GM18520 (cell line): ENCODE measurements at regions not wholly inside any gene's neighbourhood (a gene's known extent, or its start where the extent isn't known, plus 50 kb on each side); places are given as distances from the start of the nearest gene placed in this dataset.

ENCODE experiments used
- ATAC-seq: cut with Tn5 transposase; IDR thresholded peaks from one replicate; pipeline ENCODE4 v1.9.1; 2021; ENCODE audit not compliant: unreplicated experiment

DNA sequence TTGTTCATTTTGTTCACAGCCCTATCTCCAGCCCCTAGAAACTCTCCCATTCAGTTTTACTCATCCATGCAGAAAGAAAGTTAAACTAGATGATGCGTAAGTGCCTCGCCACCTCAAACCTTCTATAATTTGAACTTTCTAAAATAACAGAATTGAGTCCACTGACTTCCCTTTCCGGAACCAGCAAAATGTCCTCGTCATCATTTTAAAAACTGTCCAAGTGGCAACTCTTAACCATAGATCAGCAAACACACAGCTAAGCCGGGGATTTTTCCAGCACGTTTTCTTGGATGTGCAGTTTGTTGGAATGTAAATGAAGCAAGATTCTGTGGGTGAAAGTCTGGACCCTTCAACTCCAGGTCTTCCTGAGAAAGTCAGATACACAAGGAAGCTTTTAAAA lies 369.7 kb upstream of the ERCC4 start:
- ATAC-seq: no peak

DNA sequence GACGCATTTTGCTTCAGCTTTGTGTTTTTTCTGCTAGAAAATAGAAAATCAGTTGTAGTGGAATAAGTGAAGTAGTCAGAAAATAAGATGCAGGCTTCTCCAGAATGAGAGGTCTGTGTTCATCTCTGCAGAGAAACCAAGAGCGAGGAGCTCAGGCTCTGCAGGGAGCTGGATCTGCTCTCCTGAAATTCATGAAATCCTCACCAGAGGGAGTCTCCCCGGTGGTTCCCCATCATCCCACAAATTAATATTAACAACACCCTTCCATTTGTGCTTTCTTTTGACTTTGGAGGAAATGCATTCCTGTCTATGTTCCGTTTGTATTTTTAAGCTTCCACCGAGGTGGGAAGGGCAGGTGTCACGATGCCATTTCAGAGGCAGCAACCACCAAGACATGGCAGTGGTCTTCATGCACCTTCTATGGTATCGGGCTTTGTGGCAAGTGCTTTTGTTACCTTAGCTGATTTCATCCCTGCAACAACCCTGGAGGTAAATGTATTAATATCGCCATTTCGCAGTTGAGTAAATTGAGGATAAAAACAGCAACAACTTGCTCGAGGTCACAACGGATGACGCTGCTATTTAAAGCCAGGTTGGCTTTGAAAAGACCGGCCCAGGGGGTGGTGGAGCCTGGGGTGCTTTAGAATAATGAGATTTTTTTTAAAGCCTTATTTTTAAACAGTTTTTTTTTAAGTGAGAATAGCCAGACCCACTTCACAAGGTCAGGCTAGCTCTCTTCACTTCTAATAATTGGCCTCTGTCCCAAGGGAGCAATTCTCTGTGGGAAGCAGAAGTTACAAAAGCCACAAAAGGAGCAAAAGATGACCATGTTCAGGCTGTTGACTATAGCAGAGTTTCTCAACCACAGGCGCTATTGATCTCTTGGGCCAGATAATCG lies 367.6 kb upstream of the ERCC4 start:
- ATAC-seq: no peak

DNA sequence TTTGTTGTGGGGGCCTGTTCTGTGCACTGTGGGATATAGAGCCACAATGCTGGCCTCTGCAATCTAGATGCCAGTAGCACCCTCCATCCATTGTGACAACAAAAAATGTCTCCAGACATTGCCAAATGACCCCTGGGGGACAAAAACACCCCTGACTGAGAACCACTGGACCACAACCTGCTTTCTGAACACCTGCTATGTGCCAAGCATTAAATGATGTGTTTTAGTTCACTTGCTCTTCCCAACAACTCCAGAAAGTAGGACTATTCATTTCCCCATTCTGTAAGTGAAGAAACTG lies 367.0 kb upstream of the ERCC4 start:
- ATAC-seq: no peak

DNA sequence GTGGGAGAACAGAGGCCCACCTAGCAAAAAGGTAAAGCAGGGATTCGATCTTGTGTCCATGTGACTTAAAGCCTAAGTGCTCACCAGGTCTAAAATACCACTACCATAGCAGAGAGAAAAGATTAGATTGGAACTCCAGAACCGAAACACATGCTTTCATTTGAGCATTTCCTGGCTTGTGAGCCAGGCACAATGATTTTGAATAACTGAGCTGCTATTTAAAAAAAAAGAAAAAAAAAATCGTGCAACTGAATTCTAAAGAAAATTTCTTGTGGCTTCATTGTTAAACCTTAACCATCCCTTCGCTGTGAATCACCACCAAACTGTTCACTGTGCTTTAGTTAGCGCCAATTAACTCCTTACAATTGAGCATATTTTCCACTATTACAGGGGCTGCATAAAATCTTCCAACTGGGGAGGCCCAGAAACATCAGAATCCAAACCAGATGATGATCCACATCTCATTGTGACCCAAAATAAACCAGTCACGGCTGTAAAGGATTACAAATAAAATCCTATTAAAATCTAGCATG lies 366.4 kb upstream of the ERCC4 start:
- no peak for ATAC-seq

DNA sequence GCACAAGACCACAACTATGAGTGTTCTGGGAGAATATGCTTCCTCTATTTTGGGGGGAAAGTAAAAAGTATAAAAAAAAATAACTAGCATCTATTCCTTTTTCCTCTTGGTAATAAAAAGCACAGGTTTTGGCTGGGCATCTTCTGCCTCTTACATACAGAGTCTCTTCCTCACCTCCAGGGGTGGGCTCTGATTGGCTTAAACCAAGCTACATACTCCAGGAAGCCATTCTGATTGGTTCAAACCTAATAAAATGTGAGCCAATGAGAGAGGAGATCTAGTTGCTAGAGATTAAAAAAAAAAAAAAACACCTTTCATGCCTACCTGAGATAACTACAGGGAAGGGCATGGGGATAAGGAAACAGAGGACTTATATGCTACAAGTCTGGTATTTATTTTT lies 365.9 kb upstream of the ERCC4 start:
- ATAC-seq: no peak

DNA sequence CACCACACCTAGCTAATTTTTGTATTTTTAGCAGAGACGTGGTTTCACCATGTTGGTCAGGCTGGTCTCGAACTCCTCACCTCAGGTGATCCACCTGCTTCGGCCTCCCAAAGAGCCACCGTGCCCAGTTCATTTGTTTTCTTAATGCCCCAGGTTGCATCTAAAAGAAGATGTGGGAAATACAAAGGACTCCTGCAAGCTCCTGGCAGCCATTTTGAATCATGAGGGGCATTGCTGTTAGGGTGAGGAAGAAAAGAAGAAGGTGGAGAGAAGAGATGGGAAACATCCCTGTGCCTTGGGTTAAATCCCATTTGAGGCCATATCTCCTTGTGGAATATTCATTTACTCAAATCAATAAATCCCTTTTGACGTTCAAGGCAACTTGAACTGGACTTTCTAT lies 365.3 kb upstream of the ERCC4 start:
- ATAC-seq: no peak

DNA sequence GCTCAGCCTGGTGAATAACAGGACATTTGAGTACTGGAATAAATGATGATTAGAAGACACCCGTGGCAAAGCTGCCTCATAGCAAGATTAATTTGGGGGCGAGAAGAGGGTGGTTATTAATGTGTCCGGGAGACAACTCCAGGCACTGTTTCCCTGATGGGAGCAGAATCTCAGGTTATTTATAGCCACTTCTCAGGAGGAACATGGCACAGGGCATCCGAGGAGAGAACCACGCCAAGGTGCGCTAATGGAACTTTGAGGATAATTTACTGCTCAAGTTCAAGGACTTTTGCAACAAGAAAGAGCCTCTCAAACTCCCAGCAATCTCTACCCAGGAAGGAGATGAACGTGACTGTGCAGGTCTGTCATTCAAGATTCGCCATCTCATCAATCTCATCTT lies 362.5 kb upstream of the ERCC4 start:
- ATAC-seq: no peak

DNA sequence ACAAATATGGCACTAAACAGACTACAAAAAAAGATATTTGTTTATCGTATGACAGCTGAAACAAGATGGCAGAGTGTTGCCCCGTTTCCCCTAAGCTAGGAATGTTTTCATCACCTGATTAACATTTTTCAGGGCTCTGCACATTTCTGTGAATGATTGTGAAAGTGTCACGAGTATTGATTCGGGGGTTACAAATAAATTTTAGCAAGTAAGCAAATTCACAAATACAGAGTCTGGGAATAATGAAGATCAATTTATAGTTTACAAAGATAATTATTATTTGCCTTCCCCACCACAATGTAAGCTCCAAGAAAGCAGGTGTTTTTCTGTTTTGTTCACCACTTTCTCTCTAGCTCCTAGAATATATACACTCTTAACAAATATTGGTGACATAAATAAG lies 361.2 kb upstream of the ERCC4 start:
- ATAC-seq: no peak

DNA sequence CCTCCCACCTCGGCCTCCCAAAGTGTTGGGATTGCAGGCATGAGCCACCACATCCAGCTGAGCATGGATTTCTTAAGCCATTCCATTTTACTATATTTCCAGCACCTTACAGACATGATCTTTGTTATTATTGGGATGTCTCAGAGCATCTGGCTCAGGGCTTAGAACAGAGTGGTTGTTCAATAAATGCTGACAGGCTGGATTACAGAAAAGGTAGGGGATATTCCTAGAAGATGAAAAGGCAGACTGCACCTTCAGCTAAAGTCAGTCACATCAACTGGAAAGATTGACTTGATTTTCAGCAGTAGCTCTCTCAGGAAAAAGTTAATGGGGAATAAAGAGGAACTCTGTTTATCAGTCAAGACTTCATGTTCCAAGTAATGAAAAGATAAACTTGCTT lies 360.3 kb upstream of the ERCC4 start:
- no peak for ATAC-seq

DNA sequence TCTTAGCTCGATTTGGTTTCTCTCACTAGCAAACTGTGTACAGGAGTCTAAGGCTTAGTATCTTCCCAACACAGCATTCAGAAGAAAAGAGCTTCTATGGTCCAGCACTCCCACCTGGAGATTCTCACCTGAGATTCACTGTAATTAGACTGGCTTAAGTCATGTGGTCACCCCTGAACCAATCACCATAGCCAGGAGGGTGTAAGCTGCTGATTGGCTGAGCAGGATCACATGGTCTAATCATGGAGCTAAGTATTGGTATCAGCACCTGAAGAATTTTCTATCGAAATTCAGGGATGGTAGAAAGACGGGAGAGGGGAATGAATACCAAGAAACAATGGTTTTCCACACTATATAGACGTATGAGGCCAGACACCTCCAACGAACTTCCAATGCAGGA lies 359.8 kb upstream of the ERCC4 start:
- ATAC-seq: no peak

DNA sequence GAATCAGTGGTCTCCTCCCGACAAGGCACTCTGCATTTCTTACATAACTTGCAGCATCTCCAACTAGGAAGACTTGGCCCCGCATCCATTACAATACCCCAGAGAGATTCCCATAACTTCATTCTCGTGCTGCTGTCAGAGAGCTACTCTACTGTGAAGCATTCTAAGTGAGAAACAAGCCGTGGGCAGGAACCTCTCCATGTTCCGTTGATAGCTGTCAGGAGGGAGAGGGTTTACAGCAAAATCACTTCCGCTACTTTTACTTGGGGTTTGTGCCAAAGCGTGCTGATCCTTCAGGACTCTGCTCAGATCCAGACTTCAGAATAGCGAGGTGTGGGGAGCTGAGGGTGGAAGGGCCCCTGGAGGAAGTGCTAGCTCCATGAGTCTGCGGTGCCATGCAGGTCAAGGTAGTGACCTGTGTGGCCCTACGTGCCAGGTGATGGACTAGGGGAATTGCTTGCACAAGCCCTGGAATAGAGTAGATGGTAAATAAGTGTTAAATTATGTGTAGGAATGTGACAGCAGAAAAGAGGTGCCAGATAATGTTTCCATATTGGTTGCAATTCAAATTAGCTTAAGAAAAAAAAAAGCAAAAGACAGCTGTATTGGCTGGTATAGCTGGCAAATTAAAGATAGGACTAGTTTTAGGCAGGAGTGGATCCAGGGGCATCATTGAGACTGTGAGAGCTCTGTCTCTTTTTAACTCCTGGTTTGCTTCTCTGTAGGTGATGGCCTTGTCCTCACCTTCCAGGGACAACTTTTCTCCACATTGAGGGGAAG lies 358.5 kb upstream of the ERCC4 start:
- ATAC-seq: no peak

DNA sequence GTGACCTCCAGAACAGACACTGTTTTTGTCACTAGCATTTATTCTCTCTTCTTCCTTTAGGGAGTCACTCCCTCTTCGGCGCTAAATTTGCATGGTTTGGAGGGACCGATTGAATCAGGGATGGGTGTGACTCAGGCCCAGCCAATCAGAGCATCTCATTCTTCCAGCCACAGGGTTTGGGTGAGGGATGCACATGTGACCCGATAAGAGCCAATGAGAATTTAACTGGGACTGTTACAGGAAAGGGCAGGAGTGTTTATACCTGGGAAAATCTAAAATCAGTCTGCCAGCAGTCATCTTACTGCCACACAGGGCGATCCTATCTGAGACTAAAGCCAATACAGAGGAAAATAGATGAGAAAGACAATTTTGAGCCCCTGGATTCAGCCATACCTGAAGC lies 351.2 kb upstream of the ERCC4 start:
- no peak for ATAC-seq

DNA sequence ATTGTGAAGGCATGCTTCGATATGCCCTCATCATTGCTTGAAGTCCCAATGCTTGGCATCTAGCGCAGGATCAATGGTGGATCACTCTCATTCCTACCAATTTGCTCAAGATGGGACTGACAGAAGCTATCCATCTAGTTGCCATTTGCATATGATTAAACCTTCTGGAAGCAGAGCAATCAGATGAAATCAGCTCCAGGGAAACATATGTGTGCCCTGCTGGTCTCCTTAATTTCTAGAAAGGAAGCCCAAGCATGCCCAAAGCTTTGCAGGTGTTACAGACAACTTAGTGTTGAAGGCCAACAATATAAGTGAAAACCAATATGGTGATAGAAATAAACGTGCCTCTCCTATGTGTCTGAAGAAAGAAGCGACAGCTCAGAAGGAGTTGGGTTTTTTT lies 350.0 kb upstream of the ERCC4 start:
- ATAC-seq: no peak

DNA sequence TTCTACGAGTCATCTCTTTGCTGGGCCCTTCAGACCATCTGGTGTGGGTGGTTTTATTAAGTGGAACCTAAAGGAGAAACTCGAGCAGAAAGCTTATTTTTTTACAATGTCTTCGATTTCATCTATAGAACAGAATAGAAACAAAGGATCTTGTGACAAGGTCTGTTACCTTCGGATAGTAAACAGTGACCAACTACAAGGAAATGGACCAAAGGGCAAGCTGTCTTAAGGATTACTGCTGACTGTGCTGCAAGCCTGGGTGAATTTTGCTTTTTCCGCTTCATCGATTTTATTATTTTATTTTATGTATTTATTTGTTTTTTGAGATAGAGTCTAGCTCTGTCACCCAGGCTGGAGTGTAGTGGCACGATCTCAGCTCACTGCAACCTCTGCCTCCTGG lies 348.9 kb upstream of the ERCC4 start:
- ATAC-seq: no peak

DNA sequence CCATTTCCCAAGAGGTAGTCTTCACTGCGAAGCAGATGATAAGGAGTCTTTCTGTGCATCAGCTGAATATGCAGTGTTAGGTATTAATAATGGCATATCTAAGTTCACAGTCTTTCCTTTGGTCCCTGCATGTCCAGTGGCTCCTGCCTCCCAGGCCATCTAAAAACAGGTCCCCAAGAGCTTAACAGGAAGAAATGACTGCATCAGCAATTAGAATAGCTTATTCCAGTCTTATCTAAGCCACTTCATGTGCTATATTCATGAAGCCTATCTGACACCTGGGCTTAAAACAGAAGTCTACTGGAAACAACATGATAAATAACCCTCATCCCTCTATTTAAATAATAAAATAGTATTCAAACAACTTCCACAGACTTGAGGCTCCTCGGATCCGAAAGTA lies 346.1 kb upstream of the ERCC4 start:
- no peak for ATAC-seq

DNA sequence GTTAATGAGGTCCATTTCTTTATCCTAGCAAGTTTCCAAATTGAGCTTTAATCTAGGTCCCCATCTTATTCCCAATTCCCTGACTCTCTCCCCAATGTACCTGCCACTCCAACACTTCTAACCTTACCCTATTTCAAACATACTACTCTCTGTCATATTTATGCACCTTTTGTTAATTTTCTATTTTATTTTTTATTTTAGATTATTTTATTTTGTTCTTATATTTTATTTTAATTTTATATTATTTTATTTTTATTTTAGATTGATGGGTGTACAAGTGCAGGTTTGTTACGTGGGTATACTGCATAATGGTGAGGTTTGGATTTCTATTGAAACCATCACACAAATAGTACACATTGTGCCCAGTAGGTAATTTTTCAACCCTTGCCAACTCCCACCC lies 333.9 kb upstream of the ERCC4 start:
- no peak for ATAC-seq

DNA sequence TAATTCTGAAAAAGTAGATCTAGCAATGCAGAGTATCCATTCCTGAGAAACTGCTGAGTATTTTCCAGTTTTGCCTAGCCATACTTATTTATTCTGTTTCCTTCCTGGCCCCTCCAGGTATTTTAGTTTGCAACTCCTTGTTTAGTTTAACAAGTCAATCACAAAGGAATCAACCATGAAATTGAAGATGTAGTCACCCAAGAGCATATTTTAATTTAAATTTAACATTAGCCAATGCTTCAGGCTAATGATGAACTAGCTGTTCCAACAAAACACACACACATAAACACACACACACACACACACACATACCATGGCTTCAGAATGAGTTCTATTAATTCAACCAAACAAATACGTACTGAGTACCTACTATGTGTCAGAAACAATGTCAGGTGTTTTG lies 332.8 kb upstream of the ERCC4 start:
- ATAC-seq: no peak

DNA sequence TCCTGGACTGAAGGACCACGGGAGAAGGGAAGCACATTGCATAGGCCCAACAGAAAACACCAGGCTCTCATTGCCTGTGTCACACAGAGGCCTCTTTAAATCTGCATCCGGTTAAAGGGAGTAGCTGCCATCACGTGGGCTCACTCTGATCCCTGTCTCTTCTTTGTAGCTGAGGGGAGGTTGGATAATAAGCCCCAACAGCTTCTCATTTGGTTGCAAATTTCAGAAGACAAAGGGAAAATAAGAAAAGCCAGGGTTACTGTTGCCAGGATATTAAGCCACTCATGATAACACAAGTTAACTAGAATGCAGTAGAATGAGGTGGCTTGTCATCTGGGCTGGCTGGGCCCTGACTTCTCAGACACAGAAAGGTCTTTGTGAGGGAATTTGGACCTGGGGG lies 325.1 kb upstream of the ERCC4 start:
- no peak for ATAC-seq

DNA sequence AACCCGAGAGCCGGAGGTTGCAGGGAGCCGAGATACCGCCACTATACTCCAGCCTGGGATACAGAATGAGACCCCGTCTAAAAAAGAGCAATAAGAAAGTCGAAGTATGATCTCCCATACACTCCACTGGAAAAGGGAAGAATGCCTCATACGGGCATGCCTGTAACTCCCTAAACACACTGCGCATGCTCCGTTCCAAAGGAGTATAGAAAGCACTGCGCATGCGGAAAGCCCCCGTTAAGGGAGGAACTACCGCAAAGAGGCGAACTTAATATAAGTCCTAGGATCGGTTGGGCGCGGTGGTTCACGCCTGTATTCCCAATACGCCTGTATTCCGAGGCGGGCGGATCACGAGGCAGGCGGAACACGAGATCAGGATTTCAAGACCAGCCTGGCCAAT lies 313.1 kb upstream of the ERCC4 start:
- ATAC-seq: no peak

DNA sequence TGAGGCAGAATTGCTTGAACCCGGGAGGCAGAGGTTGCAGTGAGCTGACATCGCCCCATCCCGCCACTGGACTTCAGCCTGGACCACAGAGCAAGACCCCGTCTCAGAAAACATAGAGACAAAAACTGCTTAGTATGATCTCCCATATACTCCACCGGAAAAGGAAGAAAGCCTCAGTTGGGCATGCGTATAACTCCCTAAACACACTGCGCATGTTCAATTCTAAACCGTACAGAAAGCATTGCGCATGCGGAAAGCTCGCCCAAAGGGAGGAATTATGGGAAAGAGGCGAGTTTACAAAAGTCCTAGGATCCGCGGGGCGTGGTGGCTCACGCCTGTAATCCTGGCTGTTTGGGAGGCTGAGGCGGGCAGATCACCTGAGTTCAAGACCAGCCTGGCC lies 312.7 kb upstream of the ERCC4 start:
- no peak for ATAC-seq

DNA sequence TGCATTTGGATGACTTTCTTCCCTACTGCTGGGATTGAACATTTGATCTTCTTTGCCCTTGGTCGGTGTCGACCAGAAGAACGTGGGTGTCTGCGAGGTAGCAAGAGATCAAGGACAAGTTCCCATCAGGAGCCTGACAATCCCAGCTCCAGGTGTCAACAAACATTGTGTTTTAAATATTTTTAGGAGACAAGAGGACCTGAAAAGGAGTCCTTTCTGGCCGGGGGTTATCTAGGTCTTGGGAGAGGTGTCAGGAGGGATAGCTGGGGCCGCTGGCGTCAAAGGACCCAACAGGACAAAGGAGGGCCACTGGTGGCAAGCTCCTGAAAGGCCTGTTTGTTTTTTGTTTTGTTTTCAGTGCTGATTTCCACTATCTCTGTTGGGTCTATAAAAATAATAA lies 308.4 kb upstream of the ERCC4 start:
- no peak for ATAC-seq

DNA sequence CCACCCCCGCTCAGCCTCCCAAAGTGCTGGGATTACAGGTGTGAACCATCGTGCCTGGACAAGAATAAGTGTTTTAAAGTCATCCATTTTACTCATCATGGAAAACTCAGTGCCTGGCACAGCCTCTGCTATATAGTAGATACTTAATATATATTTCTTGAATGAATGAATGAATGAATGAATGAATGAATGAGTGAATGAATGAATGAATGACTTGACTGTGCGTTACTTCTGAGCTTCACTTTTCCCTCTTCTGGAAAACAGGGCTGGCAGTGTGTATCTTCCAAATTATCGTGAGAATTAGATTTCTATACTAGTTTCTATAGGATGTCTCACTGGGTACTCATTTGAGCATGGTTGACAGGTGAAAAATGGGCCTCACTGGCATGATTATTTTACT lies 307.3 kb upstream of the ERCC4 start:
- no peak for ATAC-seq
